Upper lobe of left lung (tissue), 4 donors: ENCODE measurements at regions not wholly inside any gene's neighbourhood (a gene's known extent, or its start where the extent isn't known, plus 50 kb on each side); places are given as distances from the start of the nearest gene placed in this dataset.

ENCODE experiments used
- EP300 ChIP-seq, 4 donors: sonication (generic); formaldehyde crosslinking; IDR thresholded peaks; one replicate each; pipeline ENCODE4 v1.5.1; 2017; ENCODE audit warnings: antibody characterized with exemption in 4 of 4, control low read depth in 2 of 4
- POLR2AphosphoS5 ChIP-seq, 2 donors: sonication (generic); formaldehyde crosslinking; IDR thresholded peaks; one replicate each; pipeline ENCODE4 v1.5.1; 2017; ENCODE audit warnings: antibody characterized with exemption in 2 of 2
- TF ChIP-seq, protein P1 (sequence below), 6 experiments: fragments of 450-650 bp in 4 of 6; fragments of 200-600 bp in 2 of 6; sonication (generic) in 2 of 6; IDR thresholded peaks; one replicate each; pipeline ENCODE4 v1.5.1; 2016 to 2019; ENCODE audit warnings: antibody characterized with exemption in 6 of 6

DNA sequence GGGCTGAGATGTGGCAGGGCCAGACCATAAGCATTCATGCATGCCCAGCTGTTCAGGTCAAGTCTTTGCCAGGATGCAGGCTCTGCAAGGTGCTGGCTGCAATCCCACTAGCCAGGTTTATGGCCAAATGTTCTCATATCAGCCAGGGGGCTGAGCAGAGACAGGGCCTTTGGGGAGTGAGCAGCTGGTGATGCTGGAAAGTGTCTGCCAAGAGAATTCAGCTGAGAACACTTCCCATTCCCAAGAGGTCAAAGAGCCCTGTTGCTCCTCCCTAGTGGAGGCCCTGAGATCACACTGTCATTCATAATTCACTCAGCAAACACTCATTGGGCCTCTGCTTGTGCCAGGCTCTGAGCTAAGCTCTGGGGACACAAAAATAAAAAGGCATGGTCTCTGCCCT lies 150.3 kb downstream of the DMRTA2 start:
- no peak for TF ChIP-seq EP300 (IDR thresholded peaks at IDR 0.05)
- TF ChIP-seq, protein P1, sequence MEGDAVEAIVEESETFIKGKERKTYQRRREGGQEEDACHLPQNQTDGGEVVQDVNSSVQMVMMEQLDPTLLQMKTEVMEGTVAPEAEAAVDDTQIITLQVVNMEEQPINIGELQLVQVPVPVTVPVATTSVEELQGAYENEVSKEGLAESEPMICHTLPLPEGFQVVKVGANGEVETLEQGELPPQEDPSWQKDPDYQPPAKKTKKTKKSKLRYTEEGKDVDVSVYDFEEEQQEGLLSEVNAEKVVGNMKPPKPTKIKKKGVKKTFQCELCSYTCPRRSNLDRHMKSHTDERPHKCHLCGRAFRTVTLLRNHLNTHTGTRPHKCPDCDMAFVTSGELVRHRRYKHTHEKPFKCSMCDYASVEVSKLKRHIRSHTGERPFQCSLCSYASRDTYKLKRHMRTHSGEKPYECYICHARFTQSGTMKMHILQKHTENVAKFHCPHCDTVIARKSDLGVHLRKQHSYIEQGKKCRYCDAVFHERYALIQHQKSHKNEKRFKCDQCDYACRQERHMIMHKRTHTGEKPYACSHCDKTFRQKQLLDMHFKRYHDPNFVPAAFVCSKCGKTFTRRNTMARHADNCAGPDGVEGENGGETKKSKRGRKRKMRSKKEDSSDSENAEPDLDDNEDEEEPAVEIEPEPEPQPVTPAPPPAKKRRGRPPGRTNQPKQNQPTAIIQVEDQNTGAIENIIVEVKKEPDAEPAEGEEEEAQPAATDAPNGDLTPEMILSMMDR (IDR thresholded peaks at IDR 0.05) = no peak
- no peak for TF ChIP-seq POLR2AphosphoS5 (IDR thresholded peaks at IDR 0.05)
